C4-2B (cell line): ENCODE measurements at regions not wholly inside any gene's neighbourhood (a gene's known extent, or its start where the extent isn't known, plus 50 kb on each side); places are given as distances from the start of the nearest gene placed in this dataset.

Experiments
- ZFX ChIP-seq: fragments of 450-650 bp; IDR thresholded peaks from 2 replicates; pipeline ENCODE4 v1.6.1; 2017
- TF ChIP-seq, protein P1 (sequence below): fragments of 450-650 bp; conservative IDR thresholded peaks from 2 replicates; pipeline ENCODE4 v1.5.1; 2017; ENCODE audit warnings: mild to moderate bottlenecking

- TF ChIP-seq, protein P1, sequence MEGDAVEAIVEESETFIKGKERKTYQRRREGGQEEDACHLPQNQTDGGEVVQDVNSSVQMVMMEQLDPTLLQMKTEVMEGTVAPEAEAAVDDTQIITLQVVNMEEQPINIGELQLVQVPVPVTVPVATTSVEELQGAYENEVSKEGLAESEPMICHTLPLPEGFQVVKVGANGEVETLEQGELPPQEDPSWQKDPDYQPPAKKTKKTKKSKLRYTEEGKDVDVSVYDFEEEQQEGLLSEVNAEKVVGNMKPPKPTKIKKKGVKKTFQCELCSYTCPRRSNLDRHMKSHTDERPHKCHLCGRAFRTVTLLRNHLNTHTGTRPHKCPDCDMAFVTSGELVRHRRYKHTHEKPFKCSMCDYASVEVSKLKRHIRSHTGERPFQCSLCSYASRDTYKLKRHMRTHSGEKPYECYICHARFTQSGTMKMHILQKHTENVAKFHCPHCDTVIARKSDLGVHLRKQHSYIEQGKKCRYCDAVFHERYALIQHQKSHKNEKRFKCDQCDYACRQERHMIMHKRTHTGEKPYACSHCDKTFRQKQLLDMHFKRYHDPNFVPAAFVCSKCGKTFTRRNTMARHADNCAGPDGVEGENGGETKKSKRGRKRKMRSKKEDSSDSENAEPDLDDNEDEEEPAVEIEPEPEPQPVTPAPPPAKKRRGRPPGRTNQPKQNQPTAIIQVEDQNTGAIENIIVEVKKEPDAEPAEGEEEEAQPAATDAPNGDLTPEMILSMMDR, result no peak
- TF ChIP-seq ZFX, result no peak
These were observed 102.0 kb upstream of the CDH6 start for GRCh38 chr5:31091501-31091900.
